Kidney (tissue), 13 donors: ENCODE measurements at regions not wholly inside any gene's neighbourhood (a gene's known extent, or its start where the extent isn't known, plus 50 kb on each side); places are given as distances from the start of the nearest gene placed in this dataset.

ENCODE experiments used
- DNase-seq, 5 donors: peaks; one replicate each; pipeline ENCODE4 v3.0.0-alpha.2; 2013 to 2020
- FAIRE-seq: peaks from 2 replicates; lab custom pipeline; 2012; peaks lifted over from hg19 to GRCh38; lab: Jason Lieb, UNC
- H3K27ac ChIP-seq, 2 donors: one replicate each; pipeline ENCODE4 v1.7.0; 2013; ENCODE audit warnings: low read depth in 2 of 2, low read length in 2 of 2, inconsistent platforms in 1 of 2
- H3K27me3 ChIP-seq: one replicate; pipeline ENCODE4 v1.7.1; 2013; ENCODE audit warnings: low read length, inconsistent platforms; ENCODE audit not compliant: control insufficient read depth, insufficient read depth
- H3K36me3 ChIP-seq, 3 donors: one replicate each; pipeline versions ENCODE4 v1.7.0 to v1.7.1; 2013; ENCODE audit warnings: low read length in 3 of 3, control low read depth in 1 of 3, inconsistent platforms in 1 of 3; ENCODE audit not compliant: insufficient read depth in 3 of 3, control insufficient read depth in 2 of 3
- H3K4me1 ChIP-seq, 3 donors: one replicate each; pipeline versions ENCODE4 v1.7.0 to v1.7.1; 2013; ENCODE audit warnings: low read length in 3 of 3, inconsistent platforms in 1 of 3, low read depth in 1 of 3; ENCODE audit not compliant: control insufficient read depth in 2 of 3, insufficient read depth in 2 of 3
- H3K4me3 ChIP-seq, 3 donors: one replicate each; pipeline versions ENCODE4 v1.7.0 to v1.8.1; 2013; ENCODE audit warnings: low read length in 3 of 3, control low read depth in 1 of 3, inconsistent platforms in 1 of 3
- H3K9ac ChIP-seq, 3 donors: one replicate each; pipeline versions ENCODE4 v1.7.0 to v1.7.1; 2013; ENCODE audit warnings: low read length in 3 of 3, control low read depth in 1 of 3, inconsistent platforms in 1 of 3
- H3K9me3 ChIP-seq, 3 donors: one replicate each; pipeline versions ENCODE4 v1.7.0 to v1.7.1; 2013; ENCODE audit warnings: low read length in 3 of 3, control low read depth in 1 of 3, inconsistent platforms in 1 of 3; ENCODE audit not compliant: control insufficient read depth in 2 of 3, insufficient read depth in 1 of 3
- CTCF ChIP-seq: IDR thresholded peaks from 3 replicates; pipeline ENCODE4 v1.5.1; 2012; ENCODE audit warnings: mild to moderate bottlenecking, moderate library complexity, borderline replicate concordance; ENCODE audit not compliant: insufficient read depth; ENCODE audit errors: extremely low read depth
- intact Hi-C: fragments of 100-400 bp; cut with DNase I; formaldehyde crosslinking; loops from one replicate; pipeline ENCODE4 v1.11.1; 2022
- donor health status: control.
- donor health status: control.
- donor health status: control.
- donor health status: control.
- donor health status: control.
- donor health status: DM: yes; HTN: yes; CAD: no.
- donor health status: Normal renal cell carcinoma (clear cell type).

GRCh38 chrX:63470506-63470905 lies 119.4 kb upstream of the SPIN4 start:
- no peak overlapping the region for H3K4me3 ChIP-seq
- no peak for FAIRE-seq
- H3K27ac ChIP-seq: no peak overlapping the region
- no peak overlapping the region for H3K9ac ChIP-seq
- no peaks in the 10 kb centered on the region for H3K4me1 ChIP-seq
- H3K27me3 ChIP-seq: no peaks in the 10 kb centered on the region
- TF ChIP-seq CTCF: no peak
- H3K9me3 ChIP-seq: peaks cover 2 to 7% (median 3%) of the 10 kb centered on the region in 3 donors
- no peaks in the 10 kb centered on the region for H3K36me3 ChIP-seq
- no peak for DNase-seq
- intact Hi-C loops: no loop called here

- no peaks in the 10 kb centered on the region for H3K36me3 ChIP-seq
- H3K27ac ChIP-seq: no peak overlapping the region
- H3K4me3 ChIP-seq: no peak overlapping the region
- no peaks in the 10 kb centered on the region for H3K27me3 ChIP-seq
- intact Hi-C loops: no loop called here
- DNase-seq (no peak), FAIRE-seq (no peak)
- no peaks in the 10 kb centered on the region for H3K4me1 ChIP-seq
- no peaks in the 10 kb centered on the region for H3K9me3 ChIP-seq
- H3K9ac ChIP-seq: no peak overlapping the region
- no peak for TF ChIP-seq CTCF
Observed at GRCh38 chrX:63466690-63467089, 115.6 kb upstream of the SPIN4 start.

GRCh38 chrX:63458981-63459380 lies 107.8 kb upstream of the SPIN4 start:
- H3K27ac ChIP-seq: no peak overlapping the region
- intact Hi-C loops: no loop called here
- FAIRE-seq (no peak), DNase-seq (no peak)
- no peaks in the 10 kb centered on the region for H3K27me3 ChIP-seq
- H3K4me1 ChIP-seq: no peaks in the 10 kb centered on the region
- no peak for TF ChIP-seq CTCF
- no peaks in the 10 kb centered on the region for H3K36me3 ChIP-seq
- H3K9me3 ChIP-seq: peaks cover 0 to 4% (median 0%) of the 10 kb centered on the region in 3 donors
- H3K4me3 ChIP-seq: no peak overlapping the region
- no peak overlapping the region for H3K9ac ChIP-seq

DNA sequence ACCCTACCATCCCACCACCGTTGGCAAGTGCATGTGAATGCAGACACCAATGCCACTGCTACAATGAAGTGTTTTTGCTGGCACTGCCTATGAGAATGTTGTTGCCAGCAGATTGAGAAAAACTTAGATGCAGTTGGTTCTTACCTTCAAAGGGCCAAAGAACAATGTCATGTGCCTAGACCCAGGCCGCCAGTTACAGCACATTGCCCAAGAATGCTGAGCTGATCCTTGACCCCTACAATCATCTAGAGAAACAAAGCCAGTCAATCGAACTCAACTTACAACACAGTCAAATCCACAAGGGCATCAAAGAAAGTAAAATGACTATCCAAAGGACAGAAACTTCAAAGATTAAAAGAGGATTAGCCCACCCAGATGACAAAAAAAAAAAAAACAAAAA lies 102.4 kb upstream of the SPIN4 start:
- no peak overlapping the region for H3K4me3 ChIP-seq
- no peak overlapping the region for H3K9ac ChIP-seq
- no peak for TF ChIP-seq CTCF
- H3K36me3 ChIP-seq: peaks cover 0 to 3% (median 0%) of the 10 kb centered on the region in 3 donors
- peaks cover 0 to 4% (median 3%) of the 10 kb centered on the region in 3 donors for H3K9me3 ChIP-seq
- DNase-seq (no peak), FAIRE-seq (no peak)
- no peaks in the 10 kb centered on the region for H3K4me1 ChIP-seq
- no peaks in the 10 kb centered on the region for H3K27me3 ChIP-seq
- no peak overlapping the region for H3K27ac ChIP-seq
- intact Hi-C loops: no loop called here
